ENCODE measurements at regions not wholly inside any gene's neighbourhood (a gene's known extent, or its start where the extent isn't known, plus 50 kb on each side); places are given as distances from the start of the nearest gene placed in this dataset.

DNA sequence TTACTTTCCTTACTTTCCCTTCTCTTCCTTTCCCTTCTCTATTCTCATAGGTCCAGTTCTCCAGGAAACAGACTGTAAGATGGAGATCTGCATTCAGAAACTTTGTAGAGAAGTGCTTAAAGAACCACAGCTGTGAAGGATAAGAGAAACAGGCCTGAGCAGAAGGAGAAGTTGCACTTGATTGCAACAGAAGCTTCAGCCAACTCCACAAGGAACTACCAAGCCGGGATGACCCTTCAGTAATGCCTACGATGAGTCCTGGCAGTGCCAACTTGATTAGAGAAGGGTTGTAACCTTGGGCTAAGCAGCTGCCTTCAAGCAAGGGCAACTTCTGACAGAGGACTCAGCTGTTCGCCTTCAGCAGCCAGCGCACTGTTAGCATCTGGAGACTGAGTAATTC, 413.3 kb upstream of the RASGEF1B start:
- H2BK12ac ChIP-seq (ENCODE audit: low read length in 2 of 2): no peak overlapping the region
- no peak overlapping the region for H3K4ac ChIP-seq (ENCODE audit: low read depth in 1 of 2, low read length in 2 of 2)
- H3K27me3 ChIP-seq (ENCODE audit: control insufficient read depth in 1 of 2, insufficient read depth in 1 of 2, low read length in 2 of 2): peaks cover 0 to 5% of the 10 kb centered on the region in 2 experiments
- no peak overlapping the region for H2BK5ac ChIP-seq (ENCODE audit: low read depth, low read length, poor library complexity, severe bottlenecking)
- H3K18ac ChIP-seq (ENCODE audit: low read depth in 1 of 2, low read length in 2 of 2): no peak overlapping the region
- no peak overlapping the region for H4K8ac ChIP-seq (ENCODE audit: low read length)
- no peaks in the 10 kb centered on the region for H3K79me1 ChIP-seq (replicated peaks; ENCODE audit: low read length, poor library complexity, severe bottlenecking)
- no peak overlapping the region for H3K27ac ChIP-seq (ENCODE audit: low read length, poor library complexity, severe bottlenecking)
- DNase-seq: no peak
- H3K23ac ChIP-seq (ENCODE audit: low read length in 2 of 2): no peak overlapping the region
- H2AK5ac ChIP-seq (ENCODE audit: low read length, severe bottlenecking): no peak overlapping the region
- 78% methylated on average over 4 of the region's 4 CpGs for WGBS
- H4K91ac ChIP-seq (ENCODE audit: low read length): no peak overlapping the region
- H2AFZ ChIP-seq (ENCODE audit: low read depth, low read length): no peak overlapping the region
- H2BK120ac ChIP-seq (ENCODE audit: low read depth, low read length): no peak overlapping the region
- H3K9ac ChIP-seq (ENCODE audit: low read length): no peak overlapping the region
- H3K9me3 ChIP-seq (ENCODE audit: control insufficient read depth, low read length): no peaks in the 10 kb centered on the region
- H3K4me2 ChIP-seq (ENCODE audit: low read length, poor library complexity, severe bottlenecking): no peak overlapping the region
- H3K14ac ChIP-seq (ENCODE audit: low read length in 2 of 2): no peak overlapping the region
- no peak overlapping the region for H3K4me3 ChIP-seq (ENCODE audit: insufficient read depth in 1 of 2, low read depth in 1 of 2, low read length in 2 of 2)
- H3K36me3 ChIP-seq (ENCODE audit: control insufficient read depth in 1 of 2, insufficient read depth in 2 of 2, low read depth in 1 of 2, low read length in 2 of 2): no peaks in the 10 kb centered on the region
- H2BK15ac ChIP-seq (ENCODE audit: low read depth, poor library complexity, severe bottlenecking): no peak overlapping the region
- H3K4me1 ChIP-seq (ENCODE audit: control insufficient read depth, insufficient read depth, low read depth, low read length): no peaks in the 10 kb centered on the region

DNA sequence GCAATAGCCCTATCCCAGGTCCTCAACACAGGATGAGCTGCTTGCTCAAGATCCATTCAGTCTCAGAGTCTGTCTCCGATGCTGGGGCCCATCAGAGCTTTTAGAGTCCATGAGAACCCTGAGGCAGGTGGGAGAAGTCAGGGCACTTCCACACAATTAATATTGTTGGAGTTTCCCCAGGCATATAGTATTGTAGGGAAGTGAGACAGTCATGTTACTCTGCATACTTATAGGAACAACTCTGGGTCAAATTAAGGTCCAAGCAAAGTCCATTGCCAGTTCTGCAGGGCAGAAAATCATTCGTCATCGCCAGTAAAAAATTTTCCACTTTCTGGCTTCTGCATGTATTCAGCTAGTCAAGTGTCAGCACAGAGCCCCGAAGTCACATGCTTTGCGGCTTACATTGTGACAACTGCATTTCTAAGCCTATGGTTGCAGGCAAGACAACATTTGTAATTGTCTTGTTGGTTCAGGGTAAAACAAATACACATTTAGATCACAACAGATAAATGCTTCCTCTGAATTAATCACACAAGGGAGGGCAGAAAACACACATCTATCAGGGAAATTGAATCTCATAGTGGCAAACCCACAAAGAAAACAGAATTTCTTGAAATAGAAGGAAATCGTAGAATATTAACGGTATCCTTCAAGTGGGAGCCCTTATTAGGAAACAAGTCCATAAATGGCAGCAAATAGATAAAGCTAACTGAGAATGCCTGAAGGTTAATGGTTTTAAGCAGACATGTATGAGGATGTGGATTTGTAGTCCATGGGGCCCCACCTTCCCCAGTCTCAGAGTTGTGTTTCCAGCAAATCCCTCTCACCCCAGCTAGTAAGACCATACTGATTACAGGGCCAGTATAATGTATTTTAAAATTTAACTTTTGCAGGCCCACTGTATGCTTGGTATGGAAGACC, 412.1 kb upstream of the RASGEF1B start:
- H3K27me3 ChIP-seq (ENCODE audit: control insufficient read depth in 1 of 2, insufficient read depth in 1 of 2, low read length in 2 of 2): peaks cover 0 to 5% of the 10 kb centered on the region in 2 experiments
- H3K27ac ChIP-seq (ENCODE audit: low read length, poor library complexity, severe bottlenecking): no peak overlapping the region
- H3K9me3 ChIP-seq (ENCODE audit: control insufficient read depth, low read length): no peaks in the 10 kb centered on the region
- no peak overlapping the region for H3K4me2 ChIP-seq (ENCODE audit: low read length, poor library complexity, severe bottlenecking)
- no peak overlapping the region for H2BK5ac ChIP-seq (ENCODE audit: low read depth, low read length, poor library complexity, severe bottlenecking)
- H3K4ac ChIP-seq (ENCODE audit: low read depth in 1 of 2, low read length in 2 of 2): no peak overlapping the region
- H3K36me3 ChIP-seq (ENCODE audit: control insufficient read depth in 1 of 2, insufficient read depth in 2 of 2, low read depth in 1 of 2, low read length in 2 of 2): no peaks in the 10 kb centered on the region
- H3K79me1 ChIP-seq (replicated peaks; ENCODE audit: low read length, poor library complexity, severe bottlenecking): no peaks in the 10 kb centered on the region
- 83% methylated on average over 6 of the region's 7 CpGs for WGBS
- H2AFZ ChIP-seq (ENCODE audit: low read depth, low read length): no peak overlapping the region
- H3K14ac ChIP-seq (ENCODE audit: low read length in 2 of 2): no peak overlapping the region
- H3K9ac ChIP-seq (ENCODE audit: low read length): no peak overlapping the region
- H2BK120ac ChIP-seq (ENCODE audit: low read depth, low read length): no peak overlapping the region
- H2BK12ac ChIP-seq (ENCODE audit: low read length in 2 of 2): no peak overlapping the region
- no peak for DNase-seq
- H4K91ac ChIP-seq (ENCODE audit: low read length): no peak overlapping the region
- H3K4me1 ChIP-seq (ENCODE audit: control insufficient read depth, insufficient read depth, low read depth, low read length): no peaks in the 10 kb centered on the region
- H4K8ac ChIP-seq (ENCODE audit: low read length): no peak overlapping the region
- no peak overlapping the region for H3K4me3 ChIP-seq (ENCODE audit: insufficient read depth in 1 of 2, low read depth in 1 of 2, low read length in 2 of 2)
- H2AK5ac ChIP-seq (ENCODE audit: low read length, severe bottlenecking): no peak overlapping the region
- H3K23ac ChIP-seq (ENCODE audit: low read length in 2 of 2): no peak overlapping the region
- no peak overlapping the region for H2BK15ac ChIP-seq (ENCODE audit: low read depth, poor library complexity, severe bottlenecking)
- no peak overlapping the region for H3K18ac ChIP-seq (ENCODE audit: low read depth in 1 of 2, low read length in 2 of 2)

DNA sequence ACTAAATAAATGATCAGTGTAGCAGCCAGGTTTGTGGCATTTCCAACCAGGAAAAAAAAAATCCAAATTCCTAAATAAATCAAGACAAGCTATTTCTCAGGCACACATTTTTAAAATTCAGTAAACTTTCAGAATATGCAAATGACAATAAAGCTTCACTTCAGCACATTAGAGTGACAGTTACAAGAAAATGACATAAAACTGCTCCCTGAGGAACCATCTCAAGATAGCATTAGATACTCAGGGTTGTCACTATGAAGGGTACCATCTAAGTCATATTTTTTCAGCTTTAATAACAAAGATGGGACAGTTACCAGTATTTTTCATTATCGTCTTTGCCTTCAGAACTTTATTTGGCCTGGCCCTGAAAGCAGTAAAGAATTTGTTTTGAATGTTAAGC, 411.3 kb upstream of the RASGEF1B start:
- no peak for DNase-seq
- no peak overlapping the region for H3K4ac ChIP-seq (ENCODE audit: low read depth in 1 of 2, low read length in 2 of 2)
- H3K14ac ChIP-seq (ENCODE audit: low read length in 2 of 2): no peak overlapping the region
- no peak overlapping the region for H3K4me3 ChIP-seq (ENCODE audit: insufficient read depth in 1 of 2, low read depth in 1 of 2, low read length in 2 of 2)
- WGBS: 75% methylated on average over 1 of the region's 1 CpG
- H3K23ac ChIP-seq (ENCODE audit: low read length in 2 of 2): no peak overlapping the region
- H3K27ac ChIP-seq (ENCODE audit: low read length, poor library complexity, severe bottlenecking): no peak overlapping the region
- peaks cover 0 to 5% of the 10 kb centered on the region in 2 experiments for H3K27me3 ChIP-seq (ENCODE audit: control insufficient read depth in 1 of 2, insufficient read depth in 1 of 2, low read length in 2 of 2)
- H2BK5ac ChIP-seq (ENCODE audit: low read depth, low read length, poor library complexity, severe bottlenecking): no peak overlapping the region
- no peak overlapping the region for H2BK120ac ChIP-seq (ENCODE audit: low read depth, low read length)
- H3K36me3 ChIP-seq (ENCODE audit: control insufficient read depth in 1 of 2, insufficient read depth in 2 of 2, low read depth in 1 of 2, low read length in 2 of 2): no peaks in the 10 kb centered on the region
- H4K91ac ChIP-seq (ENCODE audit: low read length): no peak overlapping the region
- H3K9me3 ChIP-seq (ENCODE audit: control insufficient read depth, low read length): no peaks in the 10 kb centered on the region
- no peaks in the 10 kb centered on the region for H3K4me1 ChIP-seq (ENCODE audit: control insufficient read depth, insufficient read depth, low read depth, low read length)
- H2AFZ ChIP-seq (ENCODE audit: low read depth, low read length): no peak overlapping the region
- H3K4me2 ChIP-seq (ENCODE audit: low read length, poor library complexity, severe bottlenecking): no peak overlapping the region
- H3K9ac ChIP-seq (ENCODE audit: low read length): no peak overlapping the region
- H2BK15ac ChIP-seq (ENCODE audit: low read depth, poor library complexity, severe bottlenecking): no peak overlapping the region
- no peak overlapping the region for H3K18ac ChIP-seq (ENCODE audit: low read depth in 1 of 2, low read length in 2 of 2)
- H3K79me1 ChIP-seq (replicated peaks; ENCODE audit: low read length, poor library complexity, severe bottlenecking): no peaks in the 10 kb centered on the region
- H2AK5ac ChIP-seq (ENCODE audit: low read length, severe bottlenecking): no peak overlapping the region
- H4K8ac ChIP-seq (ENCODE audit: low read length): no peak overlapping the region
- no peak overlapping the region for H2BK12ac ChIP-seq (ENCODE audit: low read length in 2 of 2)

DNA sequence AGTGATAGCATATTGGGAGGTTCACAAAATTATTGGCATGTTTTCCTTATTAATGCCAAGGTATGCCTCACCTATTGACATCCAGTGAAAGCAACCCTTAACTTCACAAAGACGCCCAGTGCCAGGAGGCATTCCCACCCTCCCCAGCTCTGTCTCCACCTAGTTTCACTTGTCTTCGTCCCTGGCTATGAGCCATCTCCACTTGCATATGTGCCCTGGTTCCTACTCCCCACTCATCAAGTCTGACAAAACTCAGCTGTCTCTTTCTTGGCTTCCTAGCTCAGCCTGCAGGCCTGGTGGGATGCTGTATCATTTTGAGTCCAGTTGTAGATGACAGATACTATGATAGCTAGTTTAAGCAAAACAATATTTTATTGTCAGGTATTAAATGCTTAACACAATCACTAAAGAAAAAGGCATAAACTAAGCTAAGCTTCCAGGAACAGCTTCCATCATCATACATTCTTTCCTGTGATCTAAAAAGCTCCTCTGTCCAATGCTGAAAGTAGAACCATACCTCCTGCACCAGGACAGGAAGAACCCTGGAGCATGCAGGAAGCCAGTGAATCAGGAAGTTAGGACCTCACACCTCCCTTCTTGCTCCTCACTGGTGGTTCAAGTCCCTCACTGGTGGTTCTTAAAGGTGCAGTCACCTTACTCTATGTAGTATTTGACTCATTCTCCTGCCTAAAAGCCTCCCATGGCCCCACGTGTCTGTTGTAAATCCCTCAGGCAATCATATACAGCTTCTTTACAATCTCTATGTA, 410.3 kb upstream of the RASGEF1B start:
- WGBS: 80% methylated on average over 3 of the region's 3 CpGs
- Histone ChIP-seq H3K14ac (ENCODE audit: low read length in 2 of 2) (no peak overlapping the region), H2AK5ac (ENCODE audit: low read length, severe bottlenecking) (no peak overlapping the region), H3K4me1 (ENCODE audit: control insufficient read depth, insufficient read depth, low read depth, low read length) (no peaks in the 10 kb centered on the region), H3K4me2 (ENCODE audit: low read length, poor library complexity, severe bottlenecking) (no peak overlapping the region), H3K79me1 (replicated peaks; ENCODE audit: low read length, poor library complexity, severe bottlenecking) (no peaks in the 10 kb centered on the region), H2BK5ac (ENCODE audit: low read depth, low read length, poor library complexity, severe bottlenecking) (no peak overlapping the region), H3K4ac (ENCODE audit: low read depth in 1 of 2, low read length in 2 of 2) (no peak overlapping the region), H4K8ac (ENCODE audit: low read length) (no peak overlapping the region), H2BK15ac (ENCODE audit: low read depth, poor library complexity, severe bottlenecking) (no peak overlapping the region), H3K27me3 (ENCODE audit: control insufficient read depth in 1 of 2, insufficient read depth in 1 of 2, low read length in 2 of 2) (peaks cover 0 to 5% of the 10 kb centered on the region in 2 experiments), H3K36me3 (ENCODE audit: control insufficient read depth in 1 of 2, insufficient read depth in 2 of 2, low read depth in 1 of 2, low read length in 2 of 2) (no peaks in the 10 kb centered on the region), H3K18ac (ENCODE audit: low read depth in 1 of 2, low read length in 2 of 2) (no peak overlapping the region), H3K9ac (ENCODE audit: low read length) (no peak overlapping the region), H3K27ac (ENCODE audit: low read length, poor library complexity, severe bottlenecking) (no peak overlapping the region), H3K4me3 (ENCODE audit: insufficient read depth in 1 of 2, low read depth in 1 of 2, low read length in 2 of 2) (no peak overlapping the region), H2BK12ac (ENCODE audit: low read length in 2 of 2) (no peak overlapping the region), H2BK120ac (ENCODE audit: low read depth, low read length) (no peak overlapping the region), H4K91ac (ENCODE audit: low read length) (no peak overlapping the region), H3K23ac (ENCODE audit: low read length in 2 of 2) (no peak overlapping the region), H3K9me3 (ENCODE audit: control insufficient read depth, low read length) (no peaks in the 10 kb centered on the region), H2AFZ (ENCODE audit: low read depth, low read length) (no peak overlapping the region)
- no peak for DNase-seq

Measured in mesenchymal stem cell (in vitro differentiated cells and primary cell).